ENCODE measurements at regions not wholly inside any gene's neighbourhood (a gene's known extent, or its start where the extent isn't known, plus 50 kb on each side); places are given as distances from the start of the nearest gene placed in this dataset.

DNA sequence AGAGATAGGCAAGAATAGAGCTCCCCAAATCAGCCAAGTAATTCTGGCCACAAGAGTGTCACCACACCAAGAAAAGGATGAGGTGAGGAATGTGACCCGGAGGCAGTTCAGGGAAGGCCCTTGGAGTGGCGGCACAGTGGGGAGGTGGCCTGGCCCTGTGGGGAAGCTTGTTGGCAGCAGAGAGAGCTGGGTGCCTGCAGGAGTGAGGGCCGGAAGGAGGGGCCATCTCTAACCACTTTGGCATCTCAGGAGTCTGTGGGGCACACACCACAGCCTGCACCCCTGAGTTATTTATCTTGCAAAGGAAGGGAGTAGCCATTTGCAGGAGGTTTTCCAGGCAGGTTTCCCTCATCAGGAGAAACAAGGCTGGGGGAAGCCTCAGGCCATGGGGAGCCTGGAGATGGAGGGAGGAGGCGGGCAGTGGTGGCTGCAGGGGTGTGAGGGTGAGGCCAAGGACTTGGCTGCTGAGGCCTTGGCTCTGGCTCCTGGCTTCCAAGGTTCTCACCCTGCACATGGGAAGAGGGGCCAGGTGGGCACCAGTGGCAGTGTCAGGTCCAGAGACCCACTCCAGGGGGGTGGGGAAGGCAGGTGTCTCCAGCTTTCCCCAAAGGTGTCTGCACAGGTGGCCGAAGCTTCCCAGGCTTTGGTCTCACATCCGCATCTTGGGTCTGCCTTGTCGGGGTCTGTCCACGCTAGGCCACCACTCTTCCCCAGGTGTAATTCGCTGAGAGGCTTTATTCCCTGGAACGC, 370.2 kb downstream of the CTTN start:
- TF ChIP-seq, protein P1, sequence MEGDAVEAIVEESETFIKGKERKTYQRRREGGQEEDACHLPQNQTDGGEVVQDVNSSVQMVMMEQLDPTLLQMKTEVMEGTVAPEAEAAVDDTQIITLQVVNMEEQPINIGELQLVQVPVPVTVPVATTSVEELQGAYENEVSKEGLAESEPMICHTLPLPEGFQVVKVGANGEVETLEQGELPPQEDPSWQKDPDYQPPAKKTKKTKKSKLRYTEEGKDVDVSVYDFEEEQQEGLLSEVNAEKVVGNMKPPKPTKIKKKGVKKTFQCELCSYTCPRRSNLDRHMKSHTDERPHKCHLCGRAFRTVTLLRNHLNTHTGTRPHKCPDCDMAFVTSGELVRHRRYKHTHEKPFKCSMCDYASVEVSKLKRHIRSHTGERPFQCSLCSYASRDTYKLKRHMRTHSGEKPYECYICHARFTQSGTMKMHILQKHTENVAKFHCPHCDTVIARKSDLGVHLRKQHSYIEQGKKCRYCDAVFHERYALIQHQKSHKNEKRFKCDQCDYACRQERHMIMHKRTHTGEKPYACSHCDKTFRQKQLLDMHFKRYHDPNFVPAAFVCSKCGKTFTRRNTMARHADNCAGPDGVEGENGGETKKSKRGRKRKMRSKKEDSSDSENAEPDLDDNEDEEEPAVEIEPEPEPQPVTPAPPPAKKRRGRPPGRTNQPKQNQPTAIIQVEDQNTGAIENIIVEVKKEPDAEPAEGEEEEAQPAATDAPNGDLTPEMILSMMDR (IDR thresholded peaks at IDR 0.05; ENCODE audit: insufficient read depth, low read length, poor library complexity, severe bottlenecking): no peak
- no peak for TF ChIP-seq EZH2phosphoT487 (conservative IDR thresholded peaks at IDR 0.05; ENCODE audit: low read length)
